GM19455 (cell line): ENCODE measurements at regions not wholly inside any gene's neighbourhood (a gene's known extent, or its start where the extent isn't known, plus 50 kb on each side); places are given as distances from the start of the nearest gene placed in this dataset.
"Not testable (repeated sequence)": the region's sequence is repeated elsewhere in the genome, so short reads cannot be mapped to it uniquely, and the experiment has no call there.

Experiments used
- ATAC-seq: cut with Tn5 transposase; IDR thresholded peaks from one replicate; pipeline ENCODE4 v1.9.1; 2021; ENCODE audit not compliant: unreplicated experiment

DNA sequence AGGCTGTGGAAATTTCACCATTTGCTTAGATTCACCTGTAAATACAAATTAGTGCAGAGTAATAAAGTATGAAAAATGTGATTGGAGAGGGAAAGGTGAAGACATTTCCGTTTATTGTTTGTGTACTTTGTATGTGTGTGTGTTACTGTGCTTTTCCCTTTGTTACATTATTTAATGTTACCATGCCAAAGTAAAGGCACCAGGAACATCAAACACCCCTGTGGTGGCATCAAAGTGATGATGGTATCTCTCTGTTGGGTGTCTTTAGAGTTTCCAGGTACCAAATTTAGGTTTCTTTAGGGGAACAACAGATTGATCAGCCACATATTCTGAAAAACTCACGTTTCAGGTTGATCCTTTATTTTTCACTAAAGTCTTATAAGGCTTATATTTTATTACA, 189.0 kb upstream of the FBXO33 start:
- ATAC-seq: no peak

DNA sequence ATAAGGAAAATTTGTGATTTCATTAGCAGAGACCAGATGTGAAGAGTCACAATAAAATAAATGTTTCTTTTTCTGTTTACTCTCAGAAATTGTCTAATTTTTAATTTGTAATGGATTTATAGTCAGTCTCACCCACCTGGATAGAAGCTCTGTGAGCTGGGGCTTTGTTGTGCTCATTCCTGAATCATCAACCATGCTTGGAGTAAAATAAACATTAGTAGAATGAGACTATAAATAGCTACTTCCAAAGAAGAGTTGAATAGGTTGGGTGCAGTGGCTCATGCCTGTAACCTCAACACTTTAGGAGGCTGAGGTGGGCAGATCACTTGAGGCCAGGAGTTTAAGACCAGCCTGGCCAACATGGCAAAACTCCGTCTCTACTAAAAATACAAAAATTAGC, 185.3 kb upstream of the FBXO33 start:
- no peak for ATAC-seq

DNA sequence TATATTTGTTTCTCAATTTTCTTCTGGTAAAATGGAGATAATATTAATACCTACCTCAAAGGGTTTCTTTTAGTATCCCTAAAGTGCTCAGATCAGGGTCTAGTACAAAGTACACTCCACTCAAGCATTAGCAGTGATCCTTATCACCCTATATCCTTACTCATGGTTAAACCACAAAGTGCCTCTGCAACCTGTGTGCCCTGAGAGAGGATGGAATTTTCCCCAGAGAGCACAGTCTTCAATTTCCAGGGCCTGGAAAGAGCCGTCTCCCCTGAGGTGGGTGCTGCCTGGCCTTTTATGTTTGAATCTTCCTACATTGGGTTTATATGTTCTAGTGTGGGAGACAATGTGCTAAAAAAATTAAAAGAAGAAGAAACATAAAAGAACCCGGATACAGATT, 183.1 kb upstream of the FBXO33 start:
- no peak for ATAC-seq

DNA sequence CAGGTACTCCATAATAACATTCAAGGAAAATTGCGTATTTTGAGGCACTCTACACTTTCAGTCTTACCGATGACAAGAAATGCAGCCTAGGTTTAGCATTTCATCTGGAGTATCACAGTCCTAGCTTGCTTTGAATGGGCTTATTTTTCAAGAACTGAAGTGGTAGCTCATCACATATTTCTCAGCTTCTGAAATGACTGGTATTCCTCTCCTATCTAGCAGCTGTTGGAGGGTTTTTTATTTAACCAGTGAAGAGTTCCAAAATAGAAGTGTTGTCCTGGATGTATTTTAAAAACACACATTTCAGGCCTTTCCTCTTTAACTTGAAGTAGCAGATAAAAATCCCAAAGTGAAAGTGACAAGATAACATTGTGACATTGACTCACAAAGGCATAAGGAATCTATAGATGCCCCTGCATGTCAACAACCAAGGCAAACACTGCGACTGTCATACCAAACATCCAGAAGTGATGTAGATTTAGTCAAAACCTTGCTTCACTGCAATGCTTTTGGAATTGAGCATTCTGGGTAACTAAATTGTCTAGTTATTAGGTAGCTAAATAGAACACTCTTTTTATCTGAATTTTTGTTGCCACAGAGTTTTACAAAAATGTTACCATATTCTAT, 182.2 kb upstream of the FBXO33 start:
- no peak for ATAC-seq

DNA sequence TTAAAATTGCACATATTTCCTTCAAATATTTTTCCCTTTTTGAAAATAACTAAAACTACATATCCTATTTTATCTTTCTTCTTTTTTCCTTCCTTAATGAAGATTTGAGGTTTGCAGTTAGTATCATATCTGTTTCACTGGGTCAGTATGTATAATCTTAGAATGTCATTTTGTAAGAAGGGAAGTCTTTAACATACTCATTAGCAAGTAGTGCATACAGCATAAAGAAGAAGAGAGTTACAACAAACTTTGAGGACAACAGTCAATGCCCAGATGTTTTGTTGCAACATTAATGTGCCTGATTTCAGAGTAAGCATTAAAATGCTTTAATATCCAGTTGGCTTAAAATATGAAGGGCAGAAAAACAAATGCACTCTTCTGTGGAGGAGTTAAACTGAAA, 176.9 kb upstream of the FBXO33 start:
- no peak for ATAC-seq

DNA sequence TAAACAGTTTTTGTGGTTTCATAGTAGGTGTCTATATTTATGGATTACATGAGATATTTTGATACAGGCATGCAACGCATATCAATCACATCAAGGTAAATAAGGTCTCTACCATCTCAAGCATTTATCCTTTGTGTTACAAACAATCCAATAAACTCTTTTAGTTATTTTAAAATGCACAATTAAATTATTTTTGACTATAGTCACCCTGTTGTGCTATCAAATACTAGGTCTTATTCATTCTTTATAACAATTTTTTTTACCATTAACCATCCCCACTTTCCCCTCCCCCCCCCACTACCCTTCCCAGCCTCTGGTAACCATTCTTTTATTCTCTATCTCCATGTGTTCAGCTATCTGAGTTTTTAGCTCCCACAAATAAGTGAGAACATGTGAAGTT, 175.7 kb upstream of the FBXO33 start:
- no peak for ATAC-seq

DNA sequence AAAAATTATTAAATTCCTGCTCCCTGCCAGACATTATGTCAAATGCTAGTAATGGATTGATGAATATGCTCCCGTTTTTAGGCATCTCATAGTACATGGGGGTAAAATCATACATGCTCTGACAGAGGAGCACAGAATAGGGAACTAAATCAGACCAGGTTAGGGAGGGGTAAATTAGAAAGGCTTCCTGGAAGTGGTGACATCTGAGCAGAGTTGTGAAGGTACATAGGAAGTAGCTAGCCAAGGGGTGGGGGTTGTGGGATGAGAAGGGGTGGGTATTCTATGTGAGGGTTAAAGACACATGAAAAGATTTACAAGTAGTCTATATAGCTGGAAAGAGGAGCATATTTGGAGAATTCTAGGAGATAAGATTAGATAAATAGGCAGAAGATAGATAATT, 171.7 kb upstream of the FBXO33 start:
- ATAC-seq: no peak

DNA sequence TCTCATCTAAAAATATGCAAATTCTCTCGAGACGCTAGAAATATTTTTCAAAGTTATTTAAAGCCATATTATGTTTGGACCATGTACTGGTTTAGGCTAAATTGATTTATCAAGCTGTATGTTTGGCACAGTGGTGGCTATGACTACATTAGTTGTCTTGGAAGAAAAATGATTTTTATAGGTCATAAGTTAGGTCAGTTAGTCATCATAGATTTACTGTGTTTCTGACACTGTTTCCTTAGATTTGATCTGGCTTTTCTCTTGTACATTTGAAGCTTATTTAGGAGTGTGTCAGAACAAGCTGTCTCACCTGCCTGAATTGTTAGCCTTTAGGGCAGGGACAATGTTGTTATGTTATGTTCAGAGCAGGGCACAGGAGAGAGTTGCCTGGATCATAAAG, 161.1 kb upstream of the FBXO33 start:
- no peak for ATAC-seq

DNA sequence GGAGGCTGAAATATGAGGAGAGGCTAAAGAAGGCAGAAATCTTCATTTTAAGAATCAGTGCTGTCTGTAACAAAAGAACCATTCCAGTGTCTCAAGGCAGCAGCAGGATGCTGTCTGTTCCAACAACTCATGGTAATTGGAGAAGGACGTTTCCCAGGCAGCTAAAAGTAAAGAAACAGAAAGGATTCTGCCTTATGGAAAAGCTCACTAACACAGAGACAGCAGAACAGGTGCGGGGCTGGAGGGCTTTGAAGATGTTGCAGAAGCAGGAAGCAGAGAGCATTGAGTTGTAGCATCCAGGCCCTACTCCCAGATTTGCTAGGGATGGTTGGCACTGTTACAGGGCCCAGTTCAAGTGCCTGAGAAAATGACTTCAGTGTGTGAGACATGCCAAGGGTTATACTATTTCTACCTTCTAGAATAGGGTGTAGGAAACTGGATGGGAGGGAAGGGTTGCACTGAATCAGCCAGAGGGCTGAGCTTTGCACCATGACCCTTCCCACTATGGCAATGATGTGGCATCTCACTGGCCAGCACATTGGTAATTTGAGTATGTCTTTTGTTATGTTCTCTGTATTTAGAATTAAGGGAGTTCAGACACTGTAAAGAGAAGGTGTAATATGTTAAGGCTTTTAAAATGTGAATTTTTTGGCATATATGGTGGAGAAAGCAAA, 160.0 kb upstream of the FBXO33 start:
- ATAC-seq: no peak

DNA sequence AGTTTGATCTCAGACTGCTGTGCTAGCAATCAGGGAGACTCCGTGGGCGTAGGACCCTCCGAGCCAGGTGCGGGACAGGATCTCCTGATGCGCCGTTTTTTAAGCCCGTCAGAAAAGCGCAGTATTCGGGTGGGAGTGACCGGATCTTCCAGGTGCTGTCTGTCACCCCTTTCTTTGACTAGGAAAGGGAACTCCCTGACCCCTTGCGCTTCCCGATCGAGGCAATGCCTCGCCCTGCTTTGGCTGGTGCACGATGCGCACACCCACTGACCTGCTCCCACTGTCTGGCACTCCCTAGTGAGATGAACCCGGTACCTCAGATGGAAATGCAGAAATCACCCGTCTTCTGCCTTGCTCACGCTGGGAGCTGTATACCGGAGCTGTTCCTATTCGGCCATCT, 157.6 kb upstream of the FBXO33 start:
- not testable (repeated sequence) for ATAC-seq

DNA sequence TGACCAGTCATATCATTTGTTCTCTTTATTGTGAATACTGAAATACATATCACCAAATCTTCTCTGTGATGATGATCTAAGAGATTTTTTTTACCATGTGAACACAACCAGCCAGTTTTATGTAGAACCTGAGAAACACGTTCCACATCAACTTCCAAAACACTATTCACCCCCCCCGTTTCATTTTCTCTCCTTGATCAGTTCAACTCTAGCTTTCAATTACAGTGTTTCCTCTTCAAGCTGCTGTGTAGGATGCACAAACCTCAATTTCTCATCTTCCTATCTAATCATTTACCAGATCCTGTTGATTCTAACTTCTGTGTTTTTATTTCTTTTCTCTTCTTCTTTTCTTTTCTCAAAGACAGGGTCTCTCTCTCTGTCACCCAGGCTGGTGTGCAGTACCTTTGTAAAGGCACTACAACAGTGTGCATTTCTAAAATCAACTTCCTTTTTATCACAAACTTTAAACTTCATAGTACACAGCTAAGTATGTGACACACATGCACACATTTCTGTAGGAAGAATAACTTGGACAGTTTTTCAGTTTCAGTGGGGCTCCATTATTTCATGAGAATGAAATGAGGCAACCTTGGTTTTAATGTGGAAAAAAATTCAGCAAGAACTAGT, 149.9 kb upstream of the FBXO33 start:
- ATAC-seq: no peak

DNA sequence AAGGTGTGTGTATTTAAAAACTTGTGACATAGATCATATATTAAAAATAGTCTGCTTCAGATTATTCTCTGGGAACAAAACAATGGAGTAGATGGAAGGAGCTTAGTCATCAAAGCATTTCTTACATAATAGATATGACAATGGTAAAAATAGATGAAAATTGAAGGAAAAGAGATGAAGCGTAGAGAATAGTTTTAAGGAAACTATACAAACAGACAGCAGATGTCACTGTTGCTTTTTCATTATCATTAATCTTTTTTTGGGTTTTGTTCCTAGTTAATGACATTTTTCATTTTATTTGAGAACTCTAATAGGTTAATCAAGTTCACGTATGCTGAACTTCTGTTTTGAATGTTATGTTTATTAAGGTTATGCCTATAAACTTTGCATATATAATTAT, 149.2 kb upstream of the FBXO33 start:
- ATAC-seq: no peak

DNA sequence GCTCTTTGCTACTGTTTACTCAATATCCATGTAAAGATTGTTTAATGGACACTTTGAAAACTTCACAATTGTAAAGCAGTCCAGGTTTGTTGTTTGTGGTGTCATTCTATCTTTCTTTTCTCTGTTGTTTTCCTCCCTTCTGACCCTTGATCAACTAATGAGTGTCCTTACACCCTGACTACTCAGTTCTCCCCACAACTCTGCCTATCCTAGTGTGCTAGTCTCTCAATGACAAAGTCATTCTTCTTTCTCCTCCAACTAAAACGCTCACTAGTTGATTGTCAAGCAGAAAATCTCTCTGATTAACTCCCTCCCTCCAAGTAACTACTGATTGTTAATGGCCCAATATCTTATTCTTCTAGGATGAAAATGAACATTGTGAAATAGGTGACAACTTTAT, 148.5 kb upstream of the FBXO33 start:
- no peak for ATAC-seq

DNA sequence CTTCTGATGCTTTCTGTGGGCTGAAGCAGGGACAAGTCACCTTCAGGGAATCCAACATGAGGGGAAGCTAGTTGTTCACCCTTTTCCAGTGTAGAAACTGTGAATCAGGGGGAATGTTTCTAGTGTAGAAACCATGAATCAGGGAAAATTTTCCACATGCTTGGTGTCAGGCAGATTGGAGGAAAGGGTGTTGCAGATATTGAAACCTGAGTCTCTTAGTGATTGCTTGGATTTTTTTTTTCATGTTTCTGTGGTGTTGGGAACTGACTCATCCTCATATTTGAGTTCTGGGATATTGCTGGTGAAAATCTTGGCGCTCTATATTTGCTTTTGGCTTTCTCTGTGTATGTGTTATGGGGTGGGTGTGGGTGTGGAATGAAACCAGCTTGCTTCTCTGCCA, 144.5 kb upstream of the FBXO33 start:
- ATAC-seq: no peak

DNA sequence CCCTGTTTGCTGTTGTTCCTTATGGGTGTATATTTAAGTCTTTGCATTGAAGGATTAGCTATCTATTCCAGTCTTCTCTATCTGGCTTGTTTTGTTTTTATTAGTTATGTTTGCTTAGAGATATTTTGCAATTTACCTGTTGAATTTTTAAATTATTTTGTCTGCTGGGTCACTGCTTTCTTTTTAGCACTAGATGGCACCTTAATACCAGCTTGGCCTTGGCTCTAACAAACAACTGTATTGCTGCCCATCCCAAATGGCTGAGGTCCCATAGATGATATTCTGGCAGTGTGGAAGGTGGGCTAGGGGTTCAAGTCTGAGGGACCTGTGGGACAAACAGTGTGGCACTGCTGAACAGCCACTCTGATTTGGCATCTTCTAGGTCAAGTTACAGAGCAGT, 144.0 kb upstream of the FBXO33 start:
- ATAC-seq: no peak

DNA sequence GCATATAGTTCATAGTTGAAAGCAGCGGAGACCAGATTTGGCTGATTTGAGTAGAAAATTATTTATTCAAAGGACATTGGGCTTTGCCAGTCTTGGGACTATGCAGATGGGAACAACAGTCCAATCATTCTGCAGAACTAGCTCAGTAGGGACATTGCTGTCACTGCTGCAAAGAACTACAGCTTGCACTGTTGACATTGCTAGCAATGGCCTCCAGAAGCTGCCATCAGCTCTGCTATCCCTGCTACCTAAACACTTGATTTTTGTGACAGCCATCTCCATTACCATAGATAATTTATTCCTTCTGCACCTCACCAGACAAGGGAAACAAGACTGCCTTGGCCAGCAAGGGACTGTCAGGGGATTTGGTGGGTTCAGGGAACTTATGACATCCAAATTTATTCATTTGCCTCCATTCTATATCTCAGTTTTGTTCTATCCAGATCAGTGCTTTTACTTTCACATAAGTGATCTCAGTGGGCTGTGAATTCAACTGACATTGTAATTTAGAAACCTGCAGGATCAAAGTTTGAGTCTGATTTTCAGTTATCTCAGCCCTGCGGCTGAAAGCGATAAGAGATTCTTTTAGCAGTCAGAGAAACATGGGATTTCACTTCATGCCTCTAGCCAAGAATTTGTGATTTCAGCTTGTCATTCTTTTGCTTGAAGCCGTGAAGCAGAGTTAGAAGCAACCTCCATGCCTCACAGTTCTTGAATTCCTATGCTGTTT, 136.7 kb upstream of the FBXO33 start:
- no peak for ATAC-seq

DNA sequence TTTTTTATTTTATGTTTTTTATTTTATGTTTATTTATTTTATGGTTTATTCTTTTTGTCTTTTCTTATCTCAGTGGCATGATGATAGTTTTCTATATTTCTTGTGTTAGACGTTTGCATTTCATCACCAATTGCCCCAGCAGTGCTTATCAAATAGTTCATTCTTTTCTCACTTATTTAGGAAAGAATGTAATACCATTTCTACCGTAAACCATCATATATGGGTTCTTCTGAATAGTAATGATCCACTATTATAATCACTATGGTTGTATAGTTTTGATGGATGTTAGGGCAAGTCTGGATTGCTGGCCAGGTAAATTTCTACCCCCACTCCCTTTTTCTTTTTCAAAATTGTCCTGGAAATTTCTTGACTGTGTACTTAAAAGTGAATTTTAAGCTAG, 134.6 kb upstream of the FBXO33 start:
- no peak for ATAC-seq

DNA sequence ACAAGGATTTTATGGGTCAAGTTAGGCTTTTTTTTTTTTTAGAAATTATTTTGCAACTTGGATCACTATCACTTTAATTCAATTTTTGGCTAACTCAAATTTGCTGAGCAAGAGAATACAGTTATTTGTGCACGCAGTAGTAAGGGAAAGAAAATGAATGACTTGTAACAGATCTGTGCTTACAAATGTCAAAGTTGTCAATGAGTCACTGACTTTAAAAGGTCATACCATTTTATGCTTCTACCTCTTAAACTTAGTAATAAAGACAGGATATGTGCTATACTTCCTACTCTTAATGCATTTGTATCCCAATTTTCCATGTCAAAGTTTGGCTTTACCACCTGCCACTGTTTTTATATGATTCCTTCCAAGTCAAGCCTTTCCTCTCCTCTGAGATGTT, 131.1 kb upstream of the FBXO33 start:
- no peak for ATAC-seq

DNA sequence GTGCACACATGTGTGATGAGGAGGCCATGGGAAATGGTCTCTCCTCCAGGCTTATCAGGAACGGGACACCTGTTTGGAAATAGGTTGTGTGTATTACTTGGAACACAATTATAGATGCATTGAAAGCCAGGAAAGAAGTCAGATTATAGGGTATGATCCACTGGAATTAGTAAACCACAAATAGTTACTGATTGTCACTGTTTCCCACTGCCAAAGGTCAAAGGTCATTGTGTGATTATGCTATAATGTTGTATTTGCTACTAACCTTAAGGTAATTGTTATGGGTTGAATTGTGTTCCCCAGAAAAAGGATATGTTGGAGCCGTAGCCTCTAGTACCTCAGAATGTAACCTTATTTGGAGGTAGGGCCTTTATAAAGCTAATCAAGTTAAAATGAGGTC, 129.9 kb upstream of the FBXO33 start:
- ATAC-seq: no peak

DNA sequence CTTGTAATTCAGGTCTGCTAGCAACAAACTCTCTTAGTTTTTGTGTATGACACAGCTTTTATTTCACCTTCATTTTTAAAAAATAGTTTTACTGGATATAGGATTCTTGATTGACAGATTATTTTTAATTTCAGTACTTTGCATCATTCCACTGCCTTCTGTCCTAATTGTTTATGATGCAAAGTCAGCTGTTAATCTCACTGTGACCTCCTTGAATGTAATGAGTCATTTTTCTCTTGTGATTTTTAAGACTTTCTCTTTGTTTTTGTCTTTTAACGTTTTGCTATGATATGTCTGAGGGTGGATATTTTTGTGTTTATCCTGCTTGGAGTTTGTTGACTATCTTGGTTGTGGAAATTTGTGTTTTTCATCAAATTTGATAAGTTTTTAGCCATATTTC, 126.3 kb upstream of the FBXO33 start:
- ATAC-seq: no peak

DNA sequence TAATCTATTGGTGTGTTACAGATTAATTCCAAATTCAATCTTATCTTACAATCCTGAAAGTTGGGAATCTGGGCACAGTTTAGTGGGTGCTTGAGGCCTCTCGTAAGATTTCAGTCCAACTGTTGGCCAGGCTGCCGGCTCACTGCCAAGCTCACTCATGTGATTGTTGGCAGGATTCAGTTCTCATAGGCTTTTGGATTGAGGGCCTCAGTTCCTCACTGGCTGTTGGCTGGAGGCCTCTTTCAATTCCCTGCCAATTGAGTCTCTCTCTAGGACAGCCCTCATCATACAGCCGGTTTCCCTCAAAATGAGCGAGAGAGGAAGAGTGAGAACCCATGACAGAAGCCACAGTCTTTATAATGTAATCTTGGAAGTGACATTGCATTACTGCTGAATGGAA, 123.5 kb upstream of the FBXO33 start:
- no peak for ATAC-seq

DNA sequence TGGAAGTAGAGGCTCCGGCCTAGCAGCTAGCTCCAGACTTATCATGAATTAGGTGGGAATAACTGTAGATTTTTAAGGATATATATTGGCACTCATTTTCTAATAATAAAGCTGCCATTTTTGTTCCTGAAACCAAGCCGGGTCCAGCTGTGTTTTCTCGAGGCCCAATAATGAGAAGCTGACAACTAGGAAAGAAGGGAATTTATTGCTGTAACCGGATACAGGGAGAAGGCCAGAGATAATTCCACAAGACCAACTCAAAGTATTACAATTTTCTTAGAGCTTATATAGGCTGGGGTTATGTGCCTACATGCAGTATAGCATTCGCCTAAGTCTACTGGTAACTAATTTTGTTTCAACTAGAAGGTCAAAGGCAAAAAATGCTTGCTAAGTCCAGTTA, 122.3 kb upstream of the FBXO33 start:
- ATAC-seq: no peak
